ENCODE measurements at regions not wholly inside any gene's neighbourhood (a gene's known extent, or its start where the extent isn't known, plus 50 kb on each side); places are given as distances from the start of the nearest gene placed in this dataset.

- H3K27me3 ChIP-seq, result peaks cover 13% of the 10 kb centered on the region; the same call in 1 of the 2 replicates
- peak overlapping the region; percentile 70 for H3K4me2 ChIP-seq
- peaks cover 8% of the 10 kb centered on the region; the same call in 1 of the 2 replicates for H4K20me1 ChIP-seq
- H3K9ac ChIP-seq, result no peak overlapping the region
- no peak for TF ChIP-seq Cebpa-rat (IDR thresholded peaks at IDR 0.05)
- H3K9me3 ChIP-seq, result peaks cover 8% of the 10 kb centered on the region
- no peaks in the 10 kb centered on the region for H3K36me3 ChIP-seq
- H3K27ac ChIP-seq, result no peak overlapping the region
- peaks cover 13% of the 10 kb centered on the region for H3K4me1 ChIP-seq
- no peak overlapping the region for H3K4me3 ChIP-seq
These were observed 357.3 kb downstream of the CTTN start for GRCh38 chr11:70755410-70756158.

GRCh38 chr11:70756341-70756740, 358.0 kb downstream of the CTTN start:
- no peak overlapping the region for H3K27ac ChIP-seq
- peaks cover 8% of the 10 kb centered on the region; the same call in 1 of the 2 replicates for H4K20me1 ChIP-seq
- no peak for TF ChIP-seq Cebpa-rat (IDR thresholded peaks at IDR 0.05)
- peak overlapping the region; percentile 70 for H3K4me2 ChIP-seq
- H3K9me3 ChIP-seq, result peaks cover 6% of the 10 kb centered on the region; the same call in 1 of the 2 replicates
- H3K27me3 ChIP-seq, result peaks cover 13% of the 10 kb centered on the region; the same call in 1 of the 2 replicates
- peaks cover 13% of the 10 kb centered on the region for H3K4me1 ChIP-seq
- no peak overlapping the region for H3K4me3 ChIP-seq
- no peaks in the 10 kb centered on the region for H3K36me3 ChIP-seq
- H3K9ac ChIP-seq, result no peak overlapping the region

- Histone ChIP-seq H3K27me3 (peaks cover 13% of the 10 kb centered on the region; the same call in 1 of the 2 replicates), H3K4me2 (no peak overlapping the region), H3K4me1 (peaks cover 13% of the 10 kb centered on the region), H3K9ac (no peak overlapping the region), H3K36me3 (no peaks in the 10 kb centered on the region), H3K4me3 (no peak overlapping the region), H4K20me1 (peaks cover 8% of the 10 kb centered on the region; the same call in 1 of the 2 replicates), H3K9me3 (peaks cover 5% of the 10 kb centered on the region; the same call in 1 of the 2 replicates), H3K27ac (no peak overlapping the region)
- no peak for TF ChIP-seq Cebpa-rat (IDR thresholded peaks at IDR 0.05)
These were observed 358.4 kb downstream of the CTTN start for GRCh38 chr11:70756756-70757155.

- peaks cover 13% of the 10 kb centered on the region; the same call in 1 of the 2 replicates for H3K27me3 ChIP-seq
- H3K4me2 ChIP-seq, result no peak overlapping the region
- no peak overlapping the region for H3K9ac ChIP-seq
- H3K36me3 ChIP-seq, result no peaks in the 10 kb centered on the region
- H4K20me1 ChIP-seq, result peaks cover 8% of the 10 kb centered on the region; the same call in 1 of the 2 replicates
- no peak for TF ChIP-seq Cebpa-rat (IDR thresholded peaks at IDR 0.05)
- H3K4me3 ChIP-seq, result no peak overlapping the region
- H3K4me1 ChIP-seq, result peaks cover 13% of the 10 kb centered on the region
- no peak overlapping the region for H3K27ac ChIP-seq
- peaks cover 5% of the 10 kb centered on the region; the same call in 1 of the 2 replicates for H3K9me3 ChIP-seq
These were observed 358.9 kb downstream of the CTTN start for GRCh38 chr11:70757241-70757640.

GRCh38 chr11:70758206-70758605, 359.9 kb downstream of the CTTN start:
- Histone ChIP-seq H4K20me1 (peaks cover 8% of the 10 kb centered on the region; the same call in 1 of the 2 replicates), H3K27me3 (peaks cover 13% of the 10 kb centered on the region; the same call in 1 of the 2 replicates), H3K4me1 (peaks cover 13% of the 10 kb centered on the region), H3K27ac (no peak overlapping the region), H3K9me3 (peaks cover 5% of the 10 kb centered on the region; the same call in 1 of the 2 replicates), H3K4me2 (no peak overlapping the region), H3K4me3 (no peak overlapping the region), H3K36me3 (no peaks in the 10 kb centered on the region), H3K9ac (no peak overlapping the region)
- TF ChIP-seq Cebpa-rat (IDR thresholded peaks at IDR 0.05), result no peak

GRCh38 chr11:70759846-70760245, 361.5 kb downstream of the CTTN start:
- peaks cover 15% of the 10 kb centered on the region for H3K4me1 ChIP-seq
- no peak overlapping the region for H3K27ac ChIP-seq
- no peak overlapping the region for H3K4me3 ChIP-seq
- H4K20me1 ChIP-seq, result peaks cover 8% of the 10 kb centered on the region; the same call in 1 of the 2 replicates
- H3K9ac ChIP-seq, result no peak overlapping the region
- H3K9me3 ChIP-seq, result peaks cover 5% of the 10 kb centered on the region; the same call in 1 of the 2 replicates
- no peaks in the 10 kb centered on the region for H3K36me3 ChIP-seq
- H3K4me2 ChIP-seq, result no peak overlapping the region
- TF ChIP-seq Cebpa-rat (IDR thresholded peaks at IDR 0.05), result no peak
- peaks cover 13% of the 10 kb centered on the region; the same call in 1 of the 2 replicates for H3K27me3 ChIP-seq

GRCh38 chr11:70760416-70761020, 362.2 kb downstream of the CTTN start:
- no peak overlapping the region for H3K27ac ChIP-seq
- H3K4me2 ChIP-seq, result no peak overlapping the region
- H3K27me3 ChIP-seq, result peaks cover 13% of the 10 kb centered on the region; the same call in 1 of the 2 replicates
- TF ChIP-seq Cebpa-rat (IDR thresholded peaks at IDR 0.05), result no peak
- peaks cover 8% of the 10 kb centered on the region; the same call in 1 of the 2 replicates for H4K20me1 ChIP-seq
- H3K4me3 ChIP-seq, result no peak overlapping the region
- no peaks in the 10 kb centered on the region for H3K36me3 ChIP-seq
- H3K9me3 ChIP-seq, result peaks cover 5% of the 10 kb centered on the region; the same call in 1 of the 2 replicates
- no peak overlapping the region for H3K9ac ChIP-seq
- H3K4me1 ChIP-seq, result peaks cover 14% of the 10 kb centered on the region

- no peak overlapping the region for H3K27ac ChIP-seq
- H3K4me2 ChIP-seq, result no peak overlapping the region
- no peak for TF ChIP-seq Cebpa-rat (IDR thresholded peaks at IDR 0.05)
These were observed 363.0 kb downstream of the CTTN start for GRCh38 chr11:70761094-70761907.

GRCh38 chr11:70761908-70762337, 363.6 kb downstream of the CTTN start:
- no peak overlapping the region for H3K4me3 ChIP-seq
- TF ChIP-seq Cebpa-rat (IDR thresholded peaks at IDR 0.05), result no peak
- H3K27me3 ChIP-seq, result peaks cover 1% of the 10 kb centered on the region; the same call in 1 of the 2 replicates
- peaks cover 2% of the 10 kb centered on the region; the same call in 1 of the 2 replicates for H4K20me1 ChIP-seq
- H3K4me2 ChIP-seq, result no peak overlapping the region
- H3K27ac ChIP-seq, result no peak overlapping the region
- H3K9ac ChIP-seq, result no peak overlapping the region
- peaks cover 5% of the 10 kb centered on the region; the same call in 1 of the 2 replicates for H3K9me3 ChIP-seq
- no peaks in the 10 kb centered on the region for H3K36me3 ChIP-seq
- H3K4me1 ChIP-seq, result peaks cover 6% of the 10 kb centered on the region

More at GRCh38 chr11:70761094-70761907, 363.0 kb downstream of the CTTN start:
- no peaks in the 10 kb centered on the region for H3K36me3 ChIP-seq
- H4K20me1 ChIP-seq, result peaks cover 8% of the 10 kb centered on the region; the same call in 1 of the 2 replicates
- H3K4me1 ChIP-seq, result peaks cover 6% of the 10 kb centered on the region
- H3K9me3 ChIP-seq, result peaks cover 5% of the 10 kb centered on the region; the same call in 1 of the 2 replicates
- H3K9ac ChIP-seq, result no peak overlapping the region
- H3K4me3 ChIP-seq, result no peak overlapping the region
- H3K27me3 ChIP-seq, result peaks cover 7% of the 10 kb centered on the region; the same call in 1 of the 2 replicates

Measured in BLaER1 (cell line).